ENCODE measurements at regions not wholly inside any gene's neighbourhood (a gene's known extent, or its start where the extent isn't known, plus 50 kb on each side); places are given as distances from the start of the nearest gene placed in this dataset.

GRCh38 chr15:70212963-70213315 is 115.2 kb upstream of the TLE3 start:
- DNase-seq, result no peak

- no peak for DNase-seq
Observed at GRCh38 chr15:70212286-70212962, 114.7 kb upstream of the TLE3 start.

- DNase-seq, result no peak
Observed at GRCh38 chr15:70210528-70210927, 112.8 kb upstream of the TLE3 start.

- no peak for DNase-seq
Observed at GRCh38 chr15:70210076-70210475, 112.4 kb upstream of the TLE3 start.

- no peak for DNase-seq
Observed at GRCh38 chr15:70209499-70209898, 111.8 kb upstream of the TLE3 start.

- DNase-seq, result no peak
Observed at GRCh38 chr15:70208332-70208731, 110.6 kb upstream of the TLE3 start.

GRCh38 chr15:70206668-70207067 is 109.0 kb upstream of the TLE3 start:
- DNase-seq, result no peak

GRCh38 chr15:70204652-70205051 is 106.9 kb upstream of the TLE3 start:
- no peak for DNase-seq

GRCh38 chr15:70203981-70204560 is 106.4 kb upstream of the TLE3 start:
- DNase-seq, result no peak

GRCh38 chr15:70202756-70203155 is 105.0 kb upstream of the TLE3 start:
- DNase-seq, result no peak

- DNase-seq, result no peak
Observed at GRCh38 chr15:70201425-70201775, 103.7 kb upstream of the TLE3 start.

- DNase-seq, result peak in 18 of 56 donors; percentile 3 to 72 (median 32)
Observed at GRCh38 chr15:70200511-70201424, 103.1 kb upstream of the TLE3 start.

GRCh38 chr15:70199540-70200410 is 102.1 kb upstream of the TLE3 start:
- no peak for DNase-seq

- DNase-seq, result no peak
Observed at GRCh38 chr15:70199124-70199482, 101.4 kb upstream of the TLE3 start.

- no peak for DNase-seq
Observed at GRCh38 chr15:70198441-70199123, 100.9 kb upstream of the TLE3 start.

- DNase-seq, result no peak
Observed at GRCh38 chr15:70197945-70198361, 100.2 kb upstream of the TLE3 start.

- no peak for DNase-seq
Observed at GRCh38 chr15:70197318-70197944, 99.7 kb upstream of the TLE3 start.

GRCh38 chr15:70196372-70197316 is 98.9 kb upstream of the TLE3 start:
- DNase-seq, result no peak

- DNase-seq, result peak in 52 of 56 donors; percentile 3 to 90 (median 56)
Observed at GRCh38 chr15:70195587-70196305, 98.0 kb upstream of the TLE3 start.

All from amygdala (tissue), 56 donors.